ENCODE measurements at regions not wholly inside any gene's neighbourhood (a gene's known extent, or its start where the extent isn't known, plus 50 kb on each side); places are given as distances from the start of the nearest gene placed in this dataset.

GRCh38 chr13:68636784-68637183 is 1406.6 kb upstream of the PCDH9 start:
- no peak overlapping the region for H3K27ac Mint-ChIP-seq
- H3K9me3 Mint-ChIP-seq: peaks cover 0 to 17% (median 5%) of the 10 kb centered on the region in 9 donors
- ATAC-seq (no peak), DNase-seq (no peak)
- H3K36me3 Mint-ChIP-seq: no peaks in the 10 kb centered on the region
- H3K27me3 Mint-ChIP-seq: no peaks in the 10 kb centered on the region
- no peak overlapping the region for H3K4me3 Mint-ChIP-seq
- no peaks in the 10 kb centered on the region for H3K4me1 Mint-ChIP-seq
- POLR2A ChIA-PET: no interaction called here

GRCh38 chr13:68628994-68629393 is 1398.9 kb upstream of the PCDH9 start:
- Mint-ChIP-seq H3K27me3 (no peaks in the 10 kb centered on the region), H3K9me3 (peaks cover 2 to 28% (median 11%) of the 10 kb centered on the region in 9 donors), H3K4me3 (no peak overlapping the region), H3K36me3 (no peaks in the 10 kb centered on the region), H3K27ac (no peak overlapping the region), H3K4me1 (no peaks in the 10 kb centered on the region)
- DNase-seq (no peak), ATAC-seq (no peak)
- POLR2A ChIA-PET: no interaction called here

- H3K36me3 Mint-ChIP-seq: no peaks in the 10 kb centered on the region
- ATAC-seq (no peak), DNase-seq (no peak)
- H3K27me3 Mint-ChIP-seq: no peaks in the 10 kb centered on the region
- no peak overlapping the region for H3K4me3 Mint-ChIP-seq
- no peak overlapping the region for H3K27ac Mint-ChIP-seq
- POLR2A ChIA-PET: no interaction called here
- peaks cover 0 to 30% (median 12%) of the 10 kb centered on the region in 9 donors for H3K9me3 Mint-ChIP-seq
- no peaks in the 10 kb centered on the region for H3K4me1 Mint-ChIP-seq
Measured at GRCh38 chr13:68627379-68627778, 1397.2 kb upstream of the PCDH9 start.

GRCh38 chr13:68616600-68617222 is 1386.6 kb upstream of the PCDH9 start:
- Mint-ChIP-seq H3K27ac (no peak overlapping the region), H3K4me3 (no peak overlapping the region), H3K4me1 (no peaks in the 10 kb centered on the region), H3K27me3 (no peaks in the 10 kb centered on the region), H3K36me3 (peaks cover 0 to 6% (median 0%) of the 10 kb centered on the region in 3 donors), H3K9me3 (peaks cover 2 to 37% (median 22%) of the 10 kb centered on the region in 9 donors)
- ATAC-seq (no peak), DNase-seq (no peak)
- POLR2A ChIA-PET: no interaction called here

GRCh38 chr13:68609661-68610060 is 1379.5 kb upstream of the PCDH9 start:
- no peak overlapping the region for H3K27ac Mint-ChIP-seq
- no peak overlapping the region for H3K4me3 Mint-ChIP-seq
- DNase-seq: no peak
- ATAC-seq: no peak
- POLR2A ChIA-PET: no interaction called here
- no peaks in the 10 kb centered on the region for H3K36me3 Mint-ChIP-seq
- H3K4me1 Mint-ChIP-seq: no peaks in the 10 kb centered on the region
- H3K9me3 Mint-ChIP-seq: peaks cover 0 to 18% (median 7%) of the 10 kb centered on the region in 9 donors
- H3K27me3 Mint-ChIP-seq: no peaks in the 10 kb centered on the region

GRCh38 chr13:68608147-68608546 is 1378.0 kb upstream of the PCDH9 start:
- Mint-ChIP-seq H3K27ac (no peak overlapping the region), H3K4me3 (no peak overlapping the region), H3K4me1 (no peaks in the 10 kb centered on the region), H3K27me3 (no peaks in the 10 kb centered on the region), H3K9me3 (peaks cover 0 to 18% (median 8%) of the 10 kb centered on the region in 9 donors), H3K36me3 (no peaks in the 10 kb centered on the region)
- ATAC-seq: no peak
- POLR2A ChIA-PET: no interaction called here
- no peak for DNase-seq

- ATAC-seq: no peak
- no peak overlapping the region for H3K27ac Mint-ChIP-seq
- H3K4me3 Mint-ChIP-seq: no peak overlapping the region
- H3K36me3 Mint-ChIP-seq: no peaks in the 10 kb centered on the region
- POLR2A ChIA-PET: no interaction called here
- no peak for DNase-seq
- H3K27me3 Mint-ChIP-seq: no peaks in the 10 kb centered on the region
- H3K4me1 Mint-ChIP-seq: no peaks in the 10 kb centered on the region
- H3K9me3 Mint-ChIP-seq: peaks cover 0 to 17% (median 2%) of the 10 kb centered on the region in 9 donors
Measured at GRCh38 chr13:68597641-68598040, 1367.5 kb upstream of the PCDH9 start.

GRCh38 chr13:68588623-68589022 is 1358.5 kb upstream of the PCDH9 start:
- H3K9me3 Mint-ChIP-seq: peaks cover 0 to 14% (median 3%) of the 10 kb centered on the region in 9 donors
- no peak overlapping the region for H3K27ac Mint-ChIP-seq
- no peaks in the 10 kb centered on the region for H3K27me3 Mint-ChIP-seq
- no peaks in the 10 kb centered on the region for H3K4me1 Mint-ChIP-seq
- POLR2A ChIA-PET: no interaction called here
- no peak overlapping the region for H3K4me3 Mint-ChIP-seq
- ATAC-seq: no peak
- DNase-seq: no peak
- H3K36me3 Mint-ChIP-seq: no peaks in the 10 kb centered on the region

- DNase-seq: no peak
- peaks cover 0 to 21% (median 7%) of the 10 kb centered on the region in 9 donors for H3K9me3 Mint-ChIP-seq
- no peak overlapping the region for H3K27ac Mint-ChIP-seq
- H3K36me3 Mint-ChIP-seq: no peaks in the 10 kb centered on the region
- POLR2A ChIA-PET: no interaction called here
- ATAC-seq: no peak
- H3K4me3 Mint-ChIP-seq: no peak overlapping the region
- no peaks in the 10 kb centered on the region for H3K4me1 Mint-ChIP-seq
- no peaks in the 10 kb centered on the region for H3K27me3 Mint-ChIP-seq
Measured at GRCh38 chr13:68584776-68585175, 1354.6 kb upstream of the PCDH9 start.

GRCh38 chr13:68574053-68574452 is 1343.9 kb upstream of the PCDH9 start:
- H3K9me3 Mint-ChIP-seq: peaks cover 3 to 25% (median 9%) of the 10 kb centered on the region in 9 donors
- no peak overlapping the region for H3K27ac Mint-ChIP-seq
- H3K27me3 Mint-ChIP-seq: no peaks in the 10 kb centered on the region
- H3K4me1 Mint-ChIP-seq: no peaks in the 10 kb centered on the region
- POLR2A ChIA-PET: no interaction called here
- no peaks in the 10 kb centered on the region for H3K36me3 Mint-ChIP-seq
- ATAC-seq (no peak), DNase-seq (no peak)
- no peak overlapping the region for H3K4me3 Mint-ChIP-seq

GRCh38 chr13:68551701-68552522 is 1321.8 kb upstream of the PCDH9 start:
- POLR2A ChIA-PET: no interaction called here
- DNase-seq (no peak), ATAC-seq (no peak)
- Mint-ChIP-seq H3K9me3 (peaks cover 0 to 38% (median 7%) of the 10 kb centered on the region in 9 donors), H3K27ac (no peak overlapping the region), H3K27me3 (no peaks in the 10 kb centered on the region), H3K36me3 (no peaks in the 10 kb centered on the region), H3K4me1 (no peaks in the 10 kb centered on the region), H3K4me3 (no peak overlapping the region)

GRCh38 chr13:68550330-68550729 is 1320.2 kb upstream of the PCDH9 start:
- no peak overlapping the region for H3K27ac Mint-ChIP-seq
- no peaks in the 10 kb centered on the region for H3K27me3 Mint-ChIP-seq
- POLR2A ChIA-PET: no interaction called here
- ATAC-seq (no peak), DNase-seq (no peak)
- H3K9me3 Mint-ChIP-seq: peaks cover 0 to 34% (median 8%) of the 10 kb centered on the region in 9 donors
- no peaks in the 10 kb centered on the region for H3K4me1 Mint-ChIP-seq
- no peak overlapping the region for H3K4me3 Mint-ChIP-seq
- no peaks in the 10 kb centered on the region for H3K36me3 Mint-ChIP-seq

- no peak overlapping the region for H3K27ac Mint-ChIP-seq
Measured at GRCh38 chr13:68540244-68540643, 1310.1 kb upstream of the PCDH9 start.

More at GRCh38 chr13:68540244-68540643, 1310.1 kb upstream of the PCDH9 start:
- no peaks in the 10 kb centered on the region for H3K27me3 Mint-ChIP-seq
- no peaks in the 10 kb centered on the region for H3K4me1 Mint-ChIP-seq
- DNase-seq: no peak
- no peak for ATAC-seq
- peaks cover 0 to 17% (median 2%) of the 10 kb centered on the region in 9 donors for H3K9me3 Mint-ChIP-seq
- H3K36me3 Mint-ChIP-seq: no peaks in the 10 kb centered on the region
- POLR2A ChIA-PET: no interaction called here
- no peak overlapping the region for H3K4me3 Mint-ChIP-seq

Measured in naive thymus-derived CD8-positive, alpha-beta T cell (primary cell).